ENCODE measurements at regions not wholly inside any gene's neighbourhood (a gene's known extent, or its start where the extent isn't known, plus 50 kb on each side); places are given as distances from the start of the nearest gene placed in this dataset.

- CTCF ChIA-PET, result interaction anchor here (1.1 kb wide), 1 partner anchor 237 kb away, joined by 3 read pairs; no protein-coding TSS in a partner anchor
- no peak for DNase-seq
- intact Hi-C loops (cut with micrococcal nuclease), result no loop called here
- Mint-ChIP-seq H3K27me3 (no peaks in the 10 kb centered on the region), H3K36me3 (no peaks in the 10 kb centered on the region), H3K4me3 (no peak overlapping the region), H3K27ac (no peak overlapping the region), H3K4me1 (ENCODE audit: low read depth) (no peaks in the 10 kb centered on the region), H3K9me3 (no peaks in the 10 kb centered on the region)
- POLR2A ChIA-PET, result interaction anchor here (0.6 kb wide), 1 partner anchor 19 kb away, joined by 3 read pairs; no protein-coding TSS in a partner anchor
Measured at GRCh38 chr10:78957471-78958039, 111.2 kb upstream of the ZMIZ1 start.

GRCh38 chr10:78959217-78959923, 109.4 kb upstream of the ZMIZ1 start:
- Mint-ChIP-seq H3K27me3 (no peaks in the 10 kb centered on the region), H3K9me3 (no peaks in the 10 kb centered on the region), H3K27ac (no peak overlapping the region), H3K4me1 (ENCODE audit: low read depth) (no peaks in the 10 kb centered on the region), H3K4me3 (no peak overlapping the region), H3K36me3 (no peaks in the 10 kb centered on the region)
- intact Hi-C loops (cut with micrococcal nuclease), result no loop called here
- CTCF ChIA-PET, result no interaction called here
- DNase-seq, result no peak
- POLR2A ChIA-PET, result no interaction called here

GRCh38 chr10:78959924-78960285, 108.9 kb upstream of the ZMIZ1 start:
- H3K27ac Mint-ChIP-seq, result no peak overlapping the region
- no peaks in the 10 kb centered on the region for H3K27me3 Mint-ChIP-seq
- ChIA-PET CTCF (no interaction called here), POLR2A (no interaction called here)
- no peaks in the 10 kb centered on the region for H3K9me3 Mint-ChIP-seq
- DNase-seq, result no peak
- H3K4me3 Mint-ChIP-seq, result no peak overlapping the region
- H3K4me1 Mint-ChIP-seq (ENCODE audit: low read depth), result no peaks in the 10 kb centered on the region
- intact Hi-C loops (cut with micrococcal nuclease), result no loop called here
- H3K36me3 Mint-ChIP-seq, result no peaks in the 10 kb centered on the region

- CTCF ChIA-PET, result no interaction called here
- H3K4me1 Mint-ChIP-seq (ENCODE audit: low read depth), result no peaks in the 10 kb centered on the region
- no peaks in the 10 kb centered on the region for H3K36me3 Mint-ChIP-seq
- no peak overlapping the region for H3K4me3 Mint-ChIP-seq
- intact Hi-C loops (cut with micrococcal nuclease), result no loop called here
- no peaks in the 10 kb centered on the region for H3K9me3 Mint-ChIP-seq
- DNase-seq, result no peak
- H3K27me3 Mint-ChIP-seq, result no peaks in the 10 kb centered on the region
- POLR2A ChIA-PET, result no interaction called here
- no peak overlapping the region for H3K27ac Mint-ChIP-seq
Measured at GRCh38 chr10:78960316-78960800, 108.4 kb upstream of the ZMIZ1 start.

- POLR2A ChIA-PET, result no interaction called here
- no peak for DNase-seq
- Mint-ChIP-seq H3K36me3 (no peaks in the 10 kb centered on the region), H3K4me3 (no peak overlapping the region), H3K27ac (no peak overlapping the region), H3K4me1 (ENCODE audit: low read depth) (no peaks in the 10 kb centered on the region), H3K9me3 (no peaks in the 10 kb centered on the region), H3K27me3 (no peaks in the 10 kb centered on the region)
- CTCF ChIA-PET, result no interaction called here
- intact Hi-C loops (cut with micrococcal nuclease), result no loop called here
Measured at GRCh38 chr10:78961760-78962159, 107.0 kb upstream of the ZMIZ1 start.

GRCh38 chr10:78963074-78964034, 105.4 kb upstream of the ZMIZ1 start:
- POLR2A ChIA-PET, result interaction anchor here (0.6 kb wide), 1 partner anchor 136 kb away, joined by 3 read pairs; no protein-coding TSS in a partner anchor

GRCh38 chr10:78964274-78964951, 104.4 kb upstream of the ZMIZ1 start:
- CTCF ChIA-PET, result no interaction called here
- Mint-ChIP-seq H3K9me3 (no peaks in the 10 kb centered on the region), H3K4me3 (no peak overlapping the region), H3K27me3 (no peaks in the 10 kb centered on the region), H3K36me3 (no peaks in the 10 kb centered on the region), H3K27ac (no peak overlapping the region), H3K4me1 (ENCODE audit: low read depth) (no peaks in the 10 kb centered on the region)
- POLR2A ChIA-PET, result no interaction called here
- no peak for DNase-seq
- intact Hi-C loops (cut with micrococcal nuclease), result no loop called here

More at GRCh38 chr10:78963074-78964034, 105.4 kb upstream of the ZMIZ1 start:
- H3K4me3 Mint-ChIP-seq, result no peak overlapping the region
- CTCF ChIA-PET, result no interaction called here
- no peaks in the 10 kb centered on the region for H3K9me3 Mint-ChIP-seq
- no peaks in the 10 kb centered on the region for H3K4me1 Mint-ChIP-seq (ENCODE audit: low read depth)
- no peak for DNase-seq
- H3K36me3 Mint-ChIP-seq, result no peaks in the 10 kb centered on the region
- intact Hi-C loops (cut with micrococcal nuclease), result no loop called here
- H3K27me3 Mint-ChIP-seq, result no peaks in the 10 kb centered on the region
- no peak overlapping the region for H3K27ac Mint-ChIP-seq

GRCh38 chr10:78964952-78965633, 103.7 kb upstream of the ZMIZ1 start:
- Mint-ChIP-seq H3K36me3 (no peaks in the 10 kb centered on the region), H3K9me3 (no peaks in the 10 kb centered on the region), H3K27me3 (no peaks in the 10 kb centered on the region), H3K27ac (no peak overlapping the region), H3K4me3 (no peak overlapping the region), H3K4me1 (ENCODE audit: low read depth) (no peaks in the 10 kb centered on the region)
- intact Hi-C loops (cut with micrococcal nuclease), result no loop called here
- ChIA-PET CTCF (no interaction called here), POLR2A (interaction anchor here (1.5 kb wide), 1 partner anchor 12 kb away, joined by 3 read pairs; no protein-coding TSS in a partner anchor)
- DNase-seq, result no peak

- Mint-ChIP-seq H3K27me3 (no peaks in the 10 kb centered on the region), H3K9me3 (no peaks in the 10 kb centered on the region), H3K4me3 (no peak overlapping the region), H3K4me1 (ENCODE audit: low read depth) (no peaks in the 10 kb centered on the region), H3K27ac (no peak overlapping the region), H3K36me3 (no peaks in the 10 kb centered on the region)
- ChIA-PET CTCF (no interaction called here), POLR2A (interaction anchor here (1.5 kb wide), 1 partner anchor 13 kb away, joined by 3 read pairs; no protein-coding TSS in a partner anchor)
- DNase-seq, result no peak
- intact Hi-C loops (cut with micrococcal nuclease), result no loop called here
Measured at GRCh38 chr10:78966182-78966787, 102.5 kb upstream of the ZMIZ1 start.

- H3K4me3 Mint-ChIP-seq, result no peak overlapping the region
- intact Hi-C loops (cut with micrococcal nuclease), result no loop called here
- H3K27me3 Mint-ChIP-seq, result no peaks in the 10 kb centered on the region
- DNase-seq, result no peak
- H3K9me3 Mint-ChIP-seq, result no peaks in the 10 kb centered on the region
- H3K4me1 Mint-ChIP-seq (ENCODE audit: low read depth), result no peaks in the 10 kb centered on the region
- H3K36me3 Mint-ChIP-seq, result no peaks in the 10 kb centered on the region
- H3K27ac Mint-ChIP-seq, result no peak overlapping the region
- ChIA-PET POLR2A (interaction anchor here (1.5 kb wide), 1 partner anchor 13 kb away, joined by 3 read pairs; no protein-coding TSS in a partner anchor), CTCF (interaction anchor here (2.1 kb wide), 1 partner anchor 229 kb away, joined by 6 read pairs; no protein-coding TSS in a partner anchor)
Measured at GRCh38 chr10:78966844-78967488, 101.8 kb upstream of the ZMIZ1 start.
